ENCODE measurements at regions not wholly inside any gene's neighbourhood (a gene's known extent, or its start where the extent isn't known, plus 50 kb on each side); places are given as distances from the start of the nearest gene placed in this dataset.

GRCh38 chr1:115193046-115193828 lies 103.9 kb upstream of the TSPAN2 start:
- DNase-seq: no peak
- Histone ChIP-seq H3K23ac (ENCODE audit: low read depth, low read length) (no peak overlapping the region), H2BK20ac (ENCODE audit: low read depth, low read length) (no peak overlapping the region), H3K79me1 (ENCODE audit: low read depth in 1 of 2, low read length in 2 of 2) (no peaks in the 10 kb centered on the region), H4K5ac (ENCODE audit: low read depth, low read length) (no peak overlapping the region), H3K18ac (ENCODE audit: low read depth, low read length) (no peak overlapping the region), H4K8ac (ENCODE audit: low read depth in 2 of 2, low read length in 2 of 2) (no peak overlapping the region), H4K91ac (ENCODE audit: insufficient read depth, low read depth, low read length) (no peak overlapping the region), H3K4me1 (ENCODE audit: control insufficient read depth, insufficient read depth, low read length) (peaks cover 17% of the 10 kb centered on the region), H2AK5ac (ENCODE audit: low read depth, low read length) (no peak overlapping the region), H3K4me2 (ENCODE audit: low read depth, low read length) (no peak overlapping the region), H3K9me3 (ENCODE audit: control insufficient read depth, insufficient read depth, low read length) (no peaks in the 10 kb centered on the region), H2BK5ac (ENCODE audit: low read depth, low read length, poor library complexity, severe bottlenecking) (no peak overlapping the region), H3K56ac (ENCODE audit: extremely low read depth, insufficient read depth, low read length) (no peak overlapping the region), H3K14ac (replicated peaks; ENCODE audit: low read depth, low read length) (no peak overlapping the region), H3K27me3 (ENCODE audit: control insufficient read depth, insufficient read depth, low read length) (no peaks in the 10 kb centered on the region), H2BK15ac (ENCODE audit: low read depth, low read length) (no peak overlapping the region), H3K4ac (ENCODE audit: low read depth, low read length) (no peak overlapping the region), H3K36me3 (ENCODE audit: control insufficient read depth, insufficient read depth, low read length) (no peaks in the 10 kb centered on the region), H2AK9ac (replicated peaks; ENCODE audit: low read depth, low read length, poor library complexity) (no peak overlapping the region), H3K9me1 (ENCODE audit: insufficient read depth, low read length) (peaks cover 12% of the 10 kb centered on the region), H3K4me3 (ENCODE audit: insufficient read depth, low read depth, low read length) (no peak overlapping the region), H2AFZ (replicated peaks; ENCODE audit: low read length, poor library complexity) (no peak overlapping the region), H3K27ac (ENCODE audit: insufficient read depth, low read length) (no peak overlapping the region), H3K9ac (ENCODE audit: low read depth, low read length) (no peak overlapping the region), H4K20me1 (ENCODE audit: insufficient read depth, low read length) (peaks cover 2% of the 10 kb centered on the region; the same call in 1 of the 2 replicates), H2BK120ac (ENCODE audit: low read depth, low read length) (no peak overlapping the region)
- intact Hi-C loops (cut with micrococcal nuclease): loop anchor here (5.0 kb wide), 1 partner anchor 44 kb away; no protein-coding TSS in a partner anchor
- no TSS peak for BruUV-seq (replicated peaks)
- no CpG with 5 or more reads among the region's 3 CpGs for WGBS, 2 experiments (ENCODE audit: extremely low coverage in 2 of 2, insufficient read length in 1 of 2)
- ChIA-PET POLR2A (ENCODE audit: unreplicated experiment) (no interaction called here), CTCF (no interaction called here)
- ATAC-seq (ENCODE audit: low read depth): no peak
- in situ Hi-C loops (cut with MboI; ENCODE audit: low sequenced_read_pairs): no loop called here
- TF ChIP-seq RFX5 (IDR thresholded peaks at IDR 0.05; ENCODE audit: low read depth, low read length): no peak
- no peak for TF ChIP-seq CHD1 (IDR thresholded peaks at IDR 0.05; ENCODE audit: low read depth, low read length)
- TF ChIP-seq BHLHE40 (IDR thresholded peaks at IDR 0.05; ENCODE audit: low read depth, low read length): no peak
- TF ChIP-seq RAD21 (IDR thresholded peaks at IDR 0.05; ENCODE audit: low read length): no peak
- TF ChIP-seq USF2 (IDR thresholded peaks at IDR 0.05; ENCODE audit: low read depth, low read length): no peak
- TF ChIP-seq CTCF (conservative IDR thresholded peaks at IDR 0.05; ENCODE audit: low read depth, low read length): no peak
- TF ChIP-seq MXI1 (IDR thresholded peaks at IDR 0.05; ENCODE audit: borderline replicate concordance, low read depth, low read length): no peak
- no peak for TF ChIP-seq ELK1 (IDR thresholded peaks at IDR 0.05; ENCODE audit: borderline replicate concordance, low read depth, low read length)
- no peak for TF ChIP-seq FOS (IDR thresholded peaks at IDR 0.05; ENCODE audit: low read depth, low read length)
- TF ChIP-seq RCOR1 (IDR thresholded peaks at IDR 0.05; ENCODE audit: insufficient replicate concordance, low read length): no peak
- TF ChIP-seq MAZ (IDR thresholded peaks at IDR 0.05; ENCODE audit: borderline replicate concordance, low read depth, low read length): no peak
- no peak for TF ChIP-seq NFE2L2 (IDR thresholded peaks at IDR 0.05; ENCODE audit: low read depth, low read length)
- no peak for TF ChIP-seq POLR2A (IDR thresholded peaks at IDR 0.05; ENCODE audit: low read depth, low read length)
- TF ChIP-seq MAFK (IDR thresholded peaks at IDR 0.05; ENCODE audit: low read depth, low read length): no peak
- TF ChIP-seq CEBPB (IDR thresholded peaks at IDR 0.05; ENCODE audit: low read depth, low read length): no peak
- TF ChIP-seq SMC3 (IDR thresholded peaks at IDR 0.05; ENCODE audit: low read depth, low read length): no peak
- dilution Hi-C loops (cut with HindIII; ENCODE audit: low sequenced_read_pairs, unreplicated experiment): no loop called here
